HPDE6-E6E7 (cell line): ENCODE measurements at regions not wholly inside any gene's neighbourhood (a gene's known extent, or its start where the extent isn't known, plus 50 kb on each side); places are given as distances from the start of the nearest gene placed in this dataset.

ENCODE experiments used
- DNase-seq: peaks from one replicate; pipeline ENCODE4 v3.0.0; 2011; ENCODE audit warnings: missing footprints; ENCODE audit errors: extremely low spot score

- no peak for DNase-seq
Observed at GRCh38 chr7:155360495-155361345, 63.0 kb downstream of the INSIG1 start.

- no peak for DNase-seq
Observed at GRCh38 chr7:155361346-155361680, 63.6 kb downstream of the INSIG1 start.

- DNase-seq, result no peak
Observed at GRCh38 chr7:155361947-155362346, 64.3 kb downstream of the INSIG1 start.

GRCh38 chr7:155362380-155363145, 64.9 kb downstream of the INSIG1 start:
- no peak for DNase-seq

- DNase-seq, result no peak
Observed at GRCh38 chr7:155363146-155363539, 65.5 kb downstream of the INSIG1 start.

- no peak for DNase-seq
Observed at GRCh38 chr7:155363852-155364600, 66.3 kb downstream of the INSIG1 start.

GRCh38 chr7:155365146-155365874, 67.6 kb downstream of the INSIG1 start:
- no peak for DNase-seq

- no peak for DNase-seq
Observed at GRCh38 chr7:155368894-155369600, 71.4 kb downstream of the INSIG1 start.

GRCh38 chr7:155369766-155370165, 72.1 kb downstream of the INSIG1 start:
- no peak for DNase-seq

GRCh38 chr7:155371331-155371883, 73.7 kb downstream of the INSIG1 start:
- no peak for DNase-seq

GRCh38 chr7:155371884-155372781, 74.5 kb downstream of the INSIG1 start:
- DNase-seq, result no peak

- DNase-seq, result no peak
Observed at GRCh38 chr7:155372782-155373358, 75.2 kb downstream of the INSIG1 start.

GRCh38 chr7:155373359-155374273, 75.9 kb downstream of the INSIG1 start:
- DNase-seq, result no peak

- no peak for DNase-seq
Observed at GRCh38 chr7:155374276-155375252, 76.9 kb downstream of the INSIG1 start.

GRCh38 chr7:155375337-155376277, 77.9 kb downstream of the INSIG1 start:
- no peak for DNase-seq
